HUDEP-2 (cell line): ENCODE measurements at regions not wholly inside any gene's neighbourhood (a gene's known extent, or its start where the extent isn't known, plus 50 kb on each side); places are given as distances from the start of the nearest gene placed in this dataset.
"Not testable (repeated sequence)": the region's sequence is repeated elsewhere in the genome, so short reads cannot be mapped to it uniquely, and the experiment has no call there.

ENCODE experiments used
- DNase-seq, 76 experiments: peaks; one replicate each; lab custom pipeline; 2025; ENCODE audit not compliant: unreplicated experiment in 76 of 76; lab: John Stamatoyannopoulos, UW

- DNase-seq, result no peak
Observed at GRCh38 chr6:78629836-78630235, 237.5 kb upstream of the IRAK1BP1 start.

GRCh38 chr6:78631976-78632375, 235.4 kb upstream of the IRAK1BP1 start:
- DNase-seq, result no peak

GRCh38 chr6:78639111-78640110, 227.9 kb upstream of the IRAK1BP1 start:
- DNase-seq, result no peak

GRCh38 chr6:78643976-78644375, 223.4 kb upstream of the IRAK1BP1 start:
- not testable (repeated sequence) for DNase-seq

- DNase-seq, result not testable (repeated sequence)
Observed at GRCh38 chr6:78646542-78647415, 220.6 kb upstream of the IRAK1BP1 start.

GRCh38 chr6:78665819-78666218, 201.5 kb upstream of the IRAK1BP1 start:
- not testable (repeated sequence) for DNase-seq

- DNase-seq, result no peak
Observed at GRCh38 chr6:78666764-78667163, 200.6 kb upstream of the IRAK1BP1 start.

GRCh38 chr6:78670156-78670555, 197.2 kb upstream of the IRAK1BP1 start:
- DNase-seq, result no peak

GRCh38 chr6:78670802-78671201, 196.5 kb upstream of the IRAK1BP1 start:
- DNase-seq, result no peak

- DNase-seq, result not testable (repeated sequence)
Observed at GRCh38 chr6:78676069-78677007, 191.0 kb upstream of the IRAK1BP1 start.

- DNase-seq, result no peak
Observed at GRCh38 chr6:78688668-78689067, 178.7 kb upstream of the IRAK1BP1 start.

GRCh38 chr6:78693835-78694234, 173.5 kb upstream of the IRAK1BP1 start:
- DNase-seq, result no peak

GRCh38 chr6:78694628-78695027, 172.7 kb upstream of the IRAK1BP1 start:
- not testable (repeated sequence) for DNase-seq

GRCh38 chr6:78700991-78701390, 166.4 kb upstream of the IRAK1BP1 start:
- no peak for DNase-seq

- DNase-seq, result no peak
Observed at GRCh38 chr6:78701407-78701806, 165.9 kb upstream of the IRAK1BP1 start.

GRCh38 chr6:78709021-78709420, 158.3 kb upstream of the IRAK1BP1 start:
- no peak for DNase-seq

- DNase-seq, result no peak
Observed at GRCh38 chr6:78713564-78713963, 153.8 kb upstream of the IRAK1BP1 start.

- DNase-seq, result no peak
Observed at GRCh38 chr6:78744144-78744543, 123.2 kb upstream of the IRAK1BP1 start.

- no peak for DNase-seq
Observed at GRCh38 chr6:78746457-78746856, 120.9 kb upstream of the IRAK1BP1 start.

GRCh38 chr6:78749326-78749725, 118.0 kb upstream of the IRAK1BP1 start:
- DNase-seq, result no peak
